ENCODE measurements at regions not wholly inside any gene's neighbourhood (a gene's known extent, or its start where the extent isn't known, plus 50 kb on each side); places are given as distances from the start of the nearest gene placed in this dataset.
A peak's percentile ranks its signal among the peaks of the same experiment; 100 is the strongest.

DNA sequence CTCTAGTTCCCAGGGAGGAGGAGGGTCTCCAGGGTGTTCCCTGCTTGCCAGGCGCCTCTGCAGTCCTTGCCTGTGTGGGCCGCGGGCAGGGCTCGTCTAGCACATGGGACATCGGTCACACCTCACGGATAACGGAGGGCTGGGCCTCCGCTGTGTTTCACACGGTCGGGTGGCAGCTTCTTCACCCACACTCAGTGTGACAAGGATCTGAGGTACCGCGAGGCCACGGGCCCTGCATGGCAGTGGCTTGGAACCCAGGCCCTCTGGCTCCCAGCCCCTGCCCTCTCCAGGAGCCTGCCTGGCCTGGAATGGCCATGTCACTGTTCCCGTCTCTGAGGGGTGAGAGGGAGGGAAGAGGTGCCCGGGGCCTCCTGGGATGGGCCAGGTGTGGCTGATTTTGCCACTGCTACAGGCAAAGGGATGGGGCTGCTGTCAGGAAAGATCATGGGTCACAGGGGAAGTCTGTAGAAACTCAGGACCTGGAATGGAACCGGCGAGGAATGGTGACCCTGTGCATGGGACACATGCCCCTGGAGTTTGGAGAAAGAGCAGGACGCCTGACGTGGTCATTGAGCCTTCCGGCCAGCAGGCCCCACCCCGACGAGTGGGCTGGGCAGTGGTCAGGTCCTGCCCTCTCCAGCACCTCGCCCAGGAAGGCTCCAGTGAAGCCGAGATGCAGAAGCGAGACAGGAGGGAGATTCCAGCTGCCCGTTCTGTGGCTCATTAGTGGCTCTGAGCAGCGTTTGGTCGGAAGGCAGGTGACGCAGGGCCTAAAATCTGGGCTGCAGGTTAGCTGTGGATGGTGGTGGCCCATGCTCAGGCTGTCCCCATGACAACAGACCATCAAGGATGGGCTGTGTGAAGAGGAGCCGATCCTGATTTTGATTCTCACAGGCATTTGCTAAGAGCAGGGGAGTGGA is 76.5 kb upstream of the GSE1 start (continued):
- TF ChIP-seq HNRNPH1 (optimal IDR thresholded peaks at IDR 0.05; ENCODE audit: low read depth, low read length) (no peak), GTF3A (CRISPR knock-in tag; conservative IDR thresholded peaks at IDR 0.05) (no peak), ZFX (CRISPR knock-in tag; IDR thresholded peaks at IDR 0.05; ENCODE audit: low read depth) (peak; percentile 59), CBX2 (IDR thresholded peaks at IDR 0.05; ENCODE audit: low read depth, low read length) (no peak), CBX2 (CRISPR knock-in tag; IDR thresholded peaks at IDR 0.05; ENCODE audit: low read depth) (no peak), ZNF549 (CRISPR knock-in tag; IDR thresholded peaks at IDR 0.05) (no peak), SAP130 (CRISPR knock-in tag; IDR thresholded peaks at IDR 0.05; ENCODE audit: low read depth) (peak; percentile 78; the same call in 1 of the 2 replicates), NR2F6 (IDR thresholded peaks at IDR 0.05) (no peak), NR2F6 (CRISPR knock-in tag; IDR thresholded peaks at IDR 0.05) (peak; percentile 39; the same call in 1 of the 2 replicates), SOX13 (IDR thresholded peaks at IDR 0.05) (no peak), SOX13 (CRISPR knock-in tag; conservative IDR thresholded peaks at IDR 0.05 in 1 of 2, IDR thresholded peaks at IDR 0.05 in 1 of 2) (peak in 1 of 2 experiments; percentile 48; a peak in 2 of 4 replicates), PRMT3 (CRISPR knock-in tag; IDR thresholded peaks at IDR 0.05; ENCODE audit: borderline replicate concordance, low read depth) (no peak), ZNF337 (CRISPR knock-in tag; IDR thresholded peaks at IDR 0.05; ENCODE audit: borderline replicate concordance, low read depth) (no peak), ZNF143 (CRISPR knock-in tag; IDR thresholded peaks at IDR 0.05) (no peak), AGO1 (IDR thresholded peaks at IDR 0.05; ENCODE audit: low read depth, low read length, poor library complexity, severe bottlenecking) (peak; percentile 60), POLR2AphosphoS5 (IDR thresholded peaks at IDR 0.05; ENCODE audit: low read depth, low read length) (peak; percentile 87), NFATC3 (CRISPR knock-in tag; IDR thresholded peaks at IDR 0.05) (no peak), ZNF10 (CRISPR knock-in tag; IDR thresholded peaks at IDR 0.05; ENCODE audit: borderline replicate concordance, low read depth) (0 out of 2 replicates have a peak, but pooled peaks have one; percentile 61), FOXM1 (CRISPR knock-in tag; IDR thresholded peaks at IDR 0.05) (no peak), CENPT (CRISPR knock-in tag; IDR thresholded peaks at IDR 0.05; ENCODE audit: low read depth) (no peak), ZNF292 (CRISPR knock-in tag; IDR thresholded peaks at IDR 0.05; ENCODE audit: borderline replicate concordance, low read depth) (peak; percentile 44; the same call in 1 of the 2 replicates), NKX3-1 (CRISPR knock-in tag; IDR thresholded peaks at IDR 0.05) (no peak)
- TF ChIP-seq, protein P1, sequence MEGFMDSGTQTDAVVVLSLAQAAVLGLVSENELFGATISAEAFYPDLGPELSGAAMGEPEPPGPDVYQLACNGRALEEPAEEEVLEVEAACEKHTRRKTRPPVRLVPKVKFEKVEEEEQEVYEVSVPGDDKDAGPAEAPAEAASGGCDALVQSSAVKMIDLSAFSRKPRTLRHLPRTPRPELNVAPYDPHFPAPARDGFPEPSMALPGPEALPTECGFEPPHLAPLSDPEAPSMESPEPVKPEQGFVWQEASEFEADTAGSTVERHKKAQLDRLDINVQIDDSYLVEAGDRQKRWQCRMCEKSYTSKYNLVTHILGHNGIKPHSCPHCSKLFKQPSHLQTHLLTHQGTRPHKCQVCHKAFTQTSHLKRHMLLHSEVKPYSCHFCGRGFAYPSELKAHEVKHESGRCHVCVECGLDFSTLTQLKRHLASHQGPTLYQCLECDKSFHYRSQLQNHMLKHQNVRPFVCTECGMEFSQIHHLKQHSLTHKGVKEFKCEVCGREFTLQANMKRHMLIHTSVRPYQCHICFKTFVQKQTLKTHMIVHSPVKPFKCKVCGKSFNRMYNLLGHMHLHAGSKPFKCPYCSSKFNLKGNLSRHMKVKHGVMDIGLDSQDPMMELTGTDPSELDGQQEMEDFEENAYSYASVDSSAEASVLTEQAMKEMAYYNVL (CRISPR knock-in tag; IDR thresholded peaks at IDR 0.05; ENCODE audit: borderline replicate concordance): peak; percentile 52; the same call in 1 of the 2 replicates
